A673 (cell line): ENCODE measurements at regions not wholly inside any gene's neighbourhood (a gene's known extent, or its start where the extent isn't known, plus 50 kb on each side); places are given as distances from the start of the nearest gene placed in this dataset.

Experiments used
- BruUV-seq: library from RNA; stranded (reverse); fragments of 400-500 nt; replicated peaks from 2 replicates; lab custom pipeline; 2021; lab: Mats Ljungman, UMichigan
- CTCF ChIA-PET: fragments of 300-600 bp; sonication (Branson Sonifier 250); formaldehyde crosslinking; loops from one replicate; lab custom pipeline; 2022; ENCODE audit warnings: antibody characterized with exemption; lab: Charles Lee
- POLR2A ChIA-PET: fragments of 300-600 bp; sonication (Branson Sonifier 250); formaldehyde crosslinking; loops from one replicate; lab custom pipeline; 2022; ENCODE audit warnings: antibody characterized with exemption; ENCODE audit not compliant: low non-redundant PET; lab: Charles Lee
- DNase-seq: peaks from one replicate; pipeline ENCODE4 v3.0.0-alpha.2; 2015; ENCODE audit warnings: low spot score
- H3K27ac ChIP-seq: fragments of 200-600 bp; sonication (generic); 2 replicates; pipeline ENCODE4 v1.5.1; 2016; ENCODE audit warnings: mixed run types, low read depth, mild to moderate bottlenecking, mixed read lengths, antibody characterized with exemption, low read length; ENCODE audit not compliant: poor library complexity, severe bottlenecking
- H3K27me3 ChIP-seq: fragments of 200-600 bp; sonication (generic); replicated peaks from 2 replicates; pipeline ENCODE4 v1.6.1; 2017; ENCODE audit warnings: mixed run types, low read depth, mild to moderate bottlenecking, mixed read lengths, antibody characterized with exemption, low read length; ENCODE audit not compliant: insufficient read depth, poor library complexity
- H3K36me3 ChIP-seq: fragments of 200-600 bp; sonication (generic); 2 replicates; pipeline ENCODE4 v1.6.1; 2016; ENCODE audit warnings: mixed run types, mild to moderate bottlenecking, mixed read lengths, antibody characterized with exemption, low read length; ENCODE audit not compliant: insufficient read depth, poor library complexity, severe bottlenecking
- H3K4me1 ChIP-seq: fragments of 200-600 bp; sonication (generic); 2 replicates; pipeline ENCODE4 v1.6.1; 2017; ENCODE audit warnings: mixed run types, mild to moderate bottlenecking, mixed read lengths, antibody characterized with exemption, low read length; ENCODE audit not compliant: insufficient read depth, poor library complexity, severe bottlenecking
- H3K4me3 ChIP-seq: fragments of 200-600 bp; sonication (generic); 2 replicates; pipeline ENCODE4 v1.5.1; 2016; ENCODE audit warnings: low read depth, mixed run types, mild to moderate bottlenecking, mixed read lengths, low read length; ENCODE audit not compliant: poor library complexity, severe bottlenecking
- H3K9me3 ChIP-seq: fragments of 200-600 bp; sonication (generic); 2 replicates; pipeline ENCODE4 v1.6.1; 2016; ENCODE audit warnings: mixed run types, low read depth, mild to moderate bottlenecking, mixed read lengths, antibody characterized with exemption, low read length; ENCODE audit not compliant: poor library complexity, severe bottlenecking
- CTCF ChIP-seq: fragments of 300-800, 200-600 bp; sonication (generic); conservative IDR thresholded peaks from 2 replicates; pipeline ENCODE4 v1.5.1; 2017; ENCODE audit warnings: low read depth, mild to moderate bottlenecking, antibody characterized with exemption, low read length, moderate library complexity, mixed read lengths
- EZH2 ChIP-seq: fragments of 200-600 bp; sonication (generic); IDR thresholded peaks from 2 replicates; pipeline ENCODE4 v1.6.1; 2017; ENCODE audit warnings: borderline replicate concordance, low read depth, mild to moderate bottlenecking, mixed read lengths, antibody characterized with exemption, low read length; ENCODE audit not compliant: poor library complexity, severe bottlenecking
- intact Hi-C: fragments of 100-400 bp; cut with micrococcal nuclease; formaldehyde crosslinking; loops from one replicate; pipeline ENCODE4 v1.10.0; 2022; ENCODE audit not compliant: unreplicated experiment

GRCh38 chr6:108750801-108751200 is 97.4 kb upstream of the ARMC2 start:
- no peak overlapping the region for H3K27ac ChIP-seq
- BruUV-seq, result no TSS peak
- POLR2A ChIA-PET, result no interaction called here
- no peaks in the 10 kb centered on the region for H3K4me1 ChIP-seq
- CTCF ChIA-PET, result no interaction called here
- no peak overlapping the region for H3K4me3 ChIP-seq
- DNase-seq, result no peak
- no peaks in the 10 kb centered on the region for H3K36me3 ChIP-seq
- no peaks in the 10 kb centered on the region for H3K27me3 ChIP-seq
- no peak for TF ChIP-seq CTCF
- TF ChIP-seq EZH2, result no peak
- intact Hi-C loops, result no loop called here
- no peaks in the 10 kb centered on the region for H3K9me3 ChIP-seq

DNA sequence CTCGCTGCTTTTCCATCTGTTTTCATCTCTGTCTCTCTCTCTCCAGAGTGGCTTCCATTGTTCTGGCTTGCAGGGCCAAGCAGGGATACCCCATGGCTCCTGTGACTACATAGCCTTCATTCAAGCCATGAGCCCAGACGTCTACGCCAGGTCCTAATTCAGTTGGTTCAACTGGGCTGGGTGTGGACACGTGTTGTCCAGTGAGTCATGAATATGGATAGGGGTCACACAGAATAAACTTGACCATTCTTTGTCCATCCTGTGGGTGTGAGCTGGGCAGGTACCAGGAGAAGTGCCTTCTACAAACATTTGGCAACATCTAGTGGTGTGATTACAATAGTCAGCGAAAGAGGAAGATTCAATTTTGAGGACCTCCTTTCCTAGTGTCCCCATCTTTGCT is 96.9 kb upstream of the ARMC2 start:
- H3K9me3 ChIP-seq, result no peaks in the 10 kb centered on the region
- no peak overlapping the region for H3K4me3 ChIP-seq
- no TSS peak for BruUV-seq
- no peak for TF ChIP-seq EZH2
- no peak for TF ChIP-seq CTCF
- ChIA-PET CTCF (no interaction called here), POLR2A (no interaction called here)
- H3K36me3 ChIP-seq, result no peaks in the 10 kb centered on the region
- no peaks in the 10 kb centered on the region for H3K27me3 ChIP-seq
- intact Hi-C loops, result no loop called here
- no peak for DNase-seq
- no peak overlapping the region for H3K27ac ChIP-seq
- no peaks in the 10 kb centered on the region for H3K4me1 ChIP-seq

DNA sequence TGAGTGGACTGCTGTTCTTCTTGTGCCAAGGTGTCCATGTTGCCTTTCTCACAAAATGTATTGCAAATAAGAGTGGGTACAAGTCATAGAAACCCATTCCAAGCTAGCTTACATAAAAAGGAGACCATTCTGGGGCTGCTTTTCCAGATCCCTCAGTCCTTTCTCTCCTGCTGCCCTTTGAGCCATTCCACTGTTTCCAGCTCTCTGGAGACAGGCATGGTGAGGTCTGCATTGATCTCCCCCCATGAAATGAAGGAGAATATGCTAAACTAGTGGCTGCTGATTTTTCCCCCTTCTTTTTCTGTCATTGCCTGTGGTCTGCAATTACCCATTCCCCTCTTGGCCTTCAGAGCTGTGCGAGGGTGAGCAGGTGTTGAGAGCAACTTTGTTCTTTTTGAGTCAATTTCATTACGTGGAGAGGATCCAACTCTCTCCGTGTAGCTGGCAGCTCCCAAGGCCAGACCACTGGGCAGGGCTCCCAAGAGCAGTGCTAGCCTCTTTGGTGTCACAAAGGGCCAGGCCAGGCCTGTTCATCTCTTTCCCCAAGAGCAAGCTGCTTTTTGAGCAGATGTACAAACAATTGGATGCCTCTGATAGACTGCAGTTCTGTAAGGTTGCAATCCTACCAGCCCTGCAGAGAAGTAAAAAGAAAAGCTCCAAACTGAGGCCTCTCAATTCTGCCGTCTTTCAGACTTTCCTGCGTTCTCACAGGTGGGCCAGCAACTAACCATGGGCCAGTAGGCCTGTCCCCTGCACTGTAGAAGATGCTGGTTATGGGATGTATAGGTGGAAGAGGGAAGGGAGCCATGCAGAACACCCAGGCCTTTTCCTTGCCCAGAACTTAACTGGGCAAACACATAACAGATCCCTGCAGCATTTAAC is 96.1 kb upstream of the ARMC2 start:
- Histone ChIP-seq H3K9me3 (no peaks in the 10 kb centered on the region), H3K36me3 (no peaks in the 10 kb centered on the region), H3K27me3 (no peaks in the 10 kb centered on the region), H3K4me1 (no peaks in the 10 kb centered on the region), H3K4me3 (no peak overlapping the region), H3K27ac (no peak overlapping the region)
- POLR2A ChIA-PET, result no interaction called here
- BruUV-seq, result no TSS peak
- intact Hi-C loops, result no loop called here
- DNase-seq, result no peak
- no peak for TF ChIP-seq EZH2
- TF ChIP-seq CTCF, result no peak
- CTCF ChIA-PET, result interaction anchor here (0.6 kb wide), 1 partner anchor 24 kb away, joined by 3 read pairs; no protein-coding TSS in a partner anchor
